Muscle of leg (tissue), 3 donors: ENCODE measurements at regions not wholly inside any gene's neighbourhood (a gene's known extent, or its start where the extent isn't known, plus 50 kb on each side); places are given as distances from the start of the nearest gene placed in this dataset.

Experiments
- DNase-seq: peaks from one replicate; pipeline ENCODE4 v3.0.0; 2013
- H3K27ac ChIP-seq: one replicate; pipeline ENCODE4 v1.5.1; 2013; ENCODE audit warnings: mild to moderate bottlenecking, low read length, control low read depth
- H3K27me3 ChIP-seq: one replicate; pipeline ENCODE4 v1.6.1; 2013; ENCODE audit warnings: low read length; ENCODE audit not compliant: control insufficient read depth, insufficient read depth
- H3K36me3 ChIP-seq: one replicate; pipeline ENCODE4 v1.6.1; 2013; ENCODE audit warnings: low read length; ENCODE audit not compliant: control insufficient read depth, insufficient read depth
- H3K4me1 ChIP-seq: one replicate; pipeline ENCODE4 v1.6.1; 2013; ENCODE audit warnings: low read length; ENCODE audit not compliant: control insufficient read depth, insufficient read depth
- H3K4me3 ChIP-seq: one replicate; pipeline ENCODE4 v1.5.1; 2013; ENCODE audit warnings: low read length, control low read depth
- H3K9me3 ChIP-seq: replicated peaks from 2 replicates; pipeline ENCODE4 v1.6.1; 2013; ENCODE audit warnings: low read depth, low read length; ENCODE audit not compliant: control insufficient read depth
- WGBS: methylation state at CpG from one replicate; pipeline ENCODE4 v1.1.5; 2013; ENCODE audit warnings: missing lambda C conversion rate; ENCODE audit not compliant: insufficient coverage; 5-methylcytosine and 5-hydroxymethylcytosine counted together

DNA sequence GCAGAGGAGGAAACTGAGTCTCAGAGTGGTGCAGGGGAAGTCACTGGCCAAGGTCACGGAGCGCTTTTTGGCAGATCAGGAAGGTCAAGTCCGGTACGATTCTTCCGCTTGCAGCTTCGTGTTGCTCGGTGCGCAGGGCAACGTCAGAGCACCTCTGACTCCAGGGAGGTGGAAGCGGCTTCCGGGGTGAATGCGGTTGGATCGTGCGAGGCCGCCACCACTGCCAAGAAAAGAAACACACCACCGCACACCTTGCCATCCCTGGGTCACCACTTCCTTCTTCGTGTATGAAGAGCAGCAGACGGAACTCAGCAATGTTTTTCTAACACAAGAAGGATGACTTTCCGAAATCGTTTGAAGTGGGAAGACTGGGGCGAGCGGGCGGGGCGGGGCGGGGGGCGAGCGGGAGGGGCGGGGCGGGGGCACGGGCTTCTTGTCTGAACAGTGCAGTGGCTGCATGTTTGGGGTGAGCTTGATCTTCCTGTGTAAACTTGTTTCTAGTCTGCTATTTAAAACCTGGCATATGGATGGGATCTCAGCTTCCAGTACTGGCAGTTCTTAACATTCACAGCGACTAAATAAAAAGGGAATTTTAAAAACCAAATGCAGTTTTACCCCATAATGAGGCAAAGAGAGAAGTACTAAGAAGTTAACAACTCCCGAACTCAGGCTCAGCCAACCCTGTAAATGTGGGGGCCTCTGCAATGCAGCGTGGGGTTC lies 300.0 kb downstream of the RRAGC start:
- Histone ChIP-seq H3K9me3 (no peaks in the 10 kb centered on the region), H3K27me3 (peaks cover 45% of the 10 kb centered on the region), H3K27ac (no peak overlapping the region), H3K4me1 (peaks cover 8% of the 10 kb centered on the region), H3K36me3 (no peaks in the 10 kb centered on the region), H3K4me3 (no peak overlapping the region)
- DNase-seq, result no peak
- 26% methylated on average over 5 of the region's 33 CpGs for WGBS

DNA sequence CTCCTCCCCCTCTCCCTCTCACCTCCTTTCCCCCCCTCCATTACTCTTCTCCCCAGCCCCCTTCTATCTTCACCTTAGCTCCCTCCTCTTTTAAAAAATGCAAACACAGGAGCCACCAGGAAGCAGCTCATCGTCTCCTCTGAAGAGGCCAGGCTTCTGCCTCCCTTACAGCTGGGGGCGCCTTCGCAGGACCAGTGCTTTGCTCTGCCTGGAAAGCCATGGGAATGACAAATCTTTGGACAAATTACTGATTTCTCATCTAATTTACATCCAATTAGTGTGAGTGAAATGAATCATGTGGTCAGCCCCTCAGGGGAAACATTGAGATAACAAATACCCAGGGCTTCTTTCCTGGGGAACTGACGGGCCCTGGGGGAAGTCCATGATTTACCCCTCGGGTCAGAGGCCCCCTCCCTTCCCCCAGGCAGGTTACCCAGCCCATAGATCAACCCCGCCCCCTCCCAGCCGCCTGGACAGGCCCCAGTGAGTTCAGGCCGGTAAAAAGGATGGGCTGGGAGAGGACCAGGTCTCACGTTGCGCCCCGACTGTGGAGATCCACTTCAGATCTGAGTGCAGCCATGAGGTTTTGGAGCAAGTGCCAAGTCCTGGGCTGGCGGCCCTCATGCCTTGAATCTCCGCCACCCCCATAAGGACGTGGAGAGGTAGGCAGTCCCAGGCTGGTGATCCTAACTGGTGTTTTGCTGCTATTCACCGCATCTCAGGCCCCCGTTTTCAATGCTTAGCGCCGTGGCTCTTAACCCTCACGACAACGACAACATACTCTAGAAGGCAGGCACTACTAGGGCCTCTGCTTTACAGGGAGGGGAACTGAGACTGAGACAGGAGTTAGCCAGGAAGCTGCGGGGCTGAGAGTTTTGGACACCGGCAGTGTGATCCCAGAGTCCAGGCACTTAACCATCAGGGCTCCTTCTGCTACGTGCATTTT lies 300.8 kb downstream of the RRAGC start:
- H3K9me3 ChIP-seq, result no peaks in the 10 kb centered on the region
- H3K27ac ChIP-seq, result no peak overlapping the region
- DNase-seq, result no peak
- WGBS, result 23% methylated on average over 12 of the region's 23 CpGs
- H3K4me3 ChIP-seq, result no peak overlapping the region
- peaks cover 7% of the 10 kb centered on the region for H3K4me1 ChIP-seq
- no peaks in the 10 kb centered on the region for H3K36me3 ChIP-seq
- H3K27me3 ChIP-seq, result peaks cover 41% of the 10 kb centered on the region

- Histone ChIP-seq H3K9me3 (no peaks in the 10 kb centered on the region), H3K4me3 (no peak overlapping the region), H3K36me3 (no peaks in the 10 kb centered on the region), H3K27ac (no peak overlapping the region), H3K27me3 (peaks cover 39% of the 10 kb centered on the region), H3K4me1 (peaks cover 7% of the 10 kb centered on the region)
- no peak for DNase-seq
- WGBS, result 46% methylated on average over 6 of the region's 8 CpGs
Measured at GRCh38 chr1:38558055-38558454, 301.5 kb downstream of the RRAGC start.

- Histone ChIP-seq H3K27me3 (peaks cover 26% of the 10 kb centered on the region), H3K36me3 (no peaks in the 10 kb centered on the region), H3K4me1 (peaks cover 7% of the 10 kb centered on the region), H3K9me3 (no peaks in the 10 kb centered on the region), H3K4me3 (no peak overlapping the region), H3K27ac (no peak overlapping the region)
- DNase-seq, result no peak
- no CpG with 5 or more reads among the region's 1 CpG for WGBS
Measured at GRCh38 chr1:38555594-38555993, 304.0 kb downstream of the RRAGC start.

DNA sequence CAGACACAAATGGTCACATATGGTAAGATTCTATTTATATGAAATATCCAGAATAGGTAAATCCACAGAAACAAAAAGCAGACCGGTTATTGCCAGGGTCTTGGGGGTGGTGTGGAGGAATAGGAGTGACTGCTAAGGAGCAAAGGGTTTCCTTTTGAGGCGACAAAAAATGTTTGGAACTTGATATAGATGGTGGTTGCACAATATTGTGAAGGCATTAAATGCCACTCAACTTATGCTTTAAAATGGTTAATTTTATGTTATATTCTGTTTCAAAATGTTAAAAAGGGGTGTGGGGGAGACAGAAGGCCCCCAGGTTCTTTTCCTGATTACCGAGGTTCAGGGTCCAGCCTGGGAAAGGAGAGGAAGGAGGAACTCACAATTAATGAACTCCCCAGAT lies 304.4 kb downstream of the RRAGC start:
- DNase-seq, result no peak
- no peaks in the 10 kb centered on the region for H3K36me3 ChIP-seq
- no peak overlapping the region for H3K4me3 ChIP-seq
- peaks cover 7% of the 10 kb centered on the region for H3K4me1 ChIP-seq
- WGBS, result 100% methylated on average over 1 of the region's 3 CpGs
- H3K27me3 ChIP-seq, result peaks cover 26% of the 10 kb centered on the region
- no peaks in the 10 kb centered on the region for H3K9me3 ChIP-seq
- no peak overlapping the region for H3K27ac ChIP-seq

DNA sequence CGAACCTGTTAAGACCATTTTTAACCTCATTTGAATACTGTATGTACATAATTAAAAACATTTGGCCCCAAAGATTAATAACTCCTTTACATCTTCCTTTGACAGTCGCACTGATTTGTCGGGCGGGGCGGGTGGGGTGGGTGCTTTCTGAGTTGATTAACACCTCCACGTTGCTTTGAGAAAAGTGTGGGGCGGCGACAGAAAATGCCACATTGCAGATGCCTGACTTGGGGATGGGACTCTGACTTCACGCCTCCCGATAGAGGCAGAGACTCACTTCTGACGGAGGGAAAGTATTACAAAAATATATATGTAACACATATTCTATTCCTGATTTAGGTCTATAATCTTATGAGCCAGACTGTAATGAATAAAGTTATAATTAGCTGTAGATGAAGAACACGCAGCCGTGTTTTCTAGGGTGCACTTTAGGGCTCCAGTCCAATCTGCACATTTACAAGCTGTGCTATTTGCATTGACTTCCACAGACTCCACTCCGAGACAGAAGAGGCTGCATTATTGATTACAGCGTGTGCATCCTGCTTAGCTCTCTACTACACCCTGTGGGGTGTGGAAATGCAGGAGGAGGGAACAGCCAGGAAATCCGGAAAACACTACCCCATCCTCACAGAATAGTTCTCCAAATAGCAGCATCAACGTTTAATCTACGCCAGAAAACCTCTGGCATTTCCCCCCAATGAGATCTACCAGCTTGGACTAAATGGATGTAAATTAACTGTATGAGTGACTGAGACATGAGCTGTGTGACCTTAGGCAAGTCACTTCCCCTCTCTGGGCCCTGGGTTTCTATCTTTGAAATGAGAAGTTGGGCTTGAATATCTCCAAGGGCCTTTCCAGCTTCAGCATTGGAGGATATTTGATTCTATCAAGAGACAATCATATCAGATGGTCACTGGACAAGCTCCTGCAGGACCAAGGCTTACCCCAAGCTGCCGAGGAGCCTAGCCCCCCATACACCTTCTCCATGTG lies 308.0 kb downstream of the RRAGC start:
- DNase-seq, result no peak

GRCh38 chr1:38549191-38549590 lies 310.4 kb downstream of the RRAGC start:
- H3K36me3 ChIP-seq, result no peaks in the 10 kb centered on the region
- H3K27me3 ChIP-seq, result peaks cover 9% of the 10 kb centered on the region
- 92% methylated on average over 2 of the region's 3 CpGs for WGBS
- no peak for DNase-seq
- H3K27ac ChIP-seq, result no peak overlapping the region
- no peak overlapping the region for H3K4me3 ChIP-seq
- H3K9me3 ChIP-seq, result no peaks in the 10 kb centered on the region
- no peaks in the 10 kb centered on the region for H3K4me1 ChIP-seq

More for the DNA sequence above, 308.0 kb downstream of the RRAGC start:
- H3K27me3 ChIP-seq, result peaks cover 6% of the 10 kb centered on the region
- no peak overlapping the region for H3K4me3 ChIP-seq
- H3K4me1 ChIP-seq, result no peaks in the 10 kb centered on the region
- H3K27ac ChIP-seq, result no peak overlapping the region
- WGBS, result 60% methylated on average over 2 of the region's 19 CpGs
- no peaks in the 10 kb centered on the region for H3K36me3 ChIP-seq
- H3K9me3 ChIP-seq, result no peaks in the 10 kb centered on the region

GRCh38 chr1:38547321-38547720 lies 312.3 kb downstream of the RRAGC start:
- peaks cover 9% of the 10 kb centered on the region for H3K27me3 ChIP-seq
- H3K4me1 ChIP-seq, result no peaks in the 10 kb centered on the region
- 21% methylated on average over 2 of the region's 6 CpGs for WGBS
- H3K36me3 ChIP-seq, result no peaks in the 10 kb centered on the region
- H3K4me3 ChIP-seq, result no peak overlapping the region
- no peak for DNase-seq
- no peak overlapping the region for H3K27ac ChIP-seq
- H3K9me3 ChIP-seq, result no peaks in the 10 kb centered on the region

DNA sequence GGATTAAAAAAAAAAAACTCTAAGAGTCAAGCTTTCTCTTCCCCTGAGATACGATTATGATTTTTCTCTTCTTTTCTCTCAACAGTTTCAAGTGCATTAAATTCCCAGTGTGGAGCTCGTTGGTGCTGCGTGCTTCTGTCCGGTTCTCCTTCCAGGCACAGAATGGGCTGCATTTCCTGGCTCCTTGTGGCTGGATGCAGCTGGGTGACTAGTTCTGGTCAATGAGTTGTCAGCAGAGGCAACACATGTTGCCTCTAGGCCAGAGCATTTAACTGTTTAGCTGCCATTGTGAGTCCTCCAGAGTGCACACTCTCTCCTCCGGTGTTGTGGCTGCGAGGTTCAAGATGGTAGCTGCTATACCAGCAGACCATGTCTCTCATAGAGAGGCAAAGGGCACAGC lies 312.9 kb downstream of the RRAGC start:
- WGBS, result 47% methylated on average over 4 of the region's 6 CpGs

More for the DNA sequence above, 312.9 kb downstream of the RRAGC start:
- DNase-seq, result peak; percentile 16
- Histone ChIP-seq H3K4me3 (no peak overlapping the region), H3K36me3 (no peaks in the 10 kb centered on the region), H3K9me3 (no peaks in the 10 kb centered on the region), H3K27me3 (peaks cover 9% of the 10 kb centered on the region), H3K27ac (no peak overlapping the region), H3K4me1 (no peaks in the 10 kb centered on the region)
